ENCODE measurements at regions not wholly inside any gene's neighbourhood (a gene's known extent, or its start where the extent isn't known, plus 50 kb on each side); places are given as distances from the start of the nearest gene placed in this dataset.

- TF ChIP-seq EZH2phosphoT487 (IDR thresholded peaks at IDR 0.05; ENCODE audit: insufficient read depth, low read depth) (no peak), EZH2 (IDR thresholded peaks at IDR 0.05; ENCODE audit: insufficient read depth, poor library complexity, severe bottlenecking) (no peak)
These were observed 155.3 kb upstream of the ANKRD55 start for GRCh38 chr5:56388229-56388985.

All from GM23248 (cell line).